ENCODE measurements at regions not wholly inside any gene's neighbourhood (a gene's known extent, or its start where the extent isn't known, plus 50 kb on each side); places are given as distances from the start of the nearest gene placed in this dataset.

DNA sequence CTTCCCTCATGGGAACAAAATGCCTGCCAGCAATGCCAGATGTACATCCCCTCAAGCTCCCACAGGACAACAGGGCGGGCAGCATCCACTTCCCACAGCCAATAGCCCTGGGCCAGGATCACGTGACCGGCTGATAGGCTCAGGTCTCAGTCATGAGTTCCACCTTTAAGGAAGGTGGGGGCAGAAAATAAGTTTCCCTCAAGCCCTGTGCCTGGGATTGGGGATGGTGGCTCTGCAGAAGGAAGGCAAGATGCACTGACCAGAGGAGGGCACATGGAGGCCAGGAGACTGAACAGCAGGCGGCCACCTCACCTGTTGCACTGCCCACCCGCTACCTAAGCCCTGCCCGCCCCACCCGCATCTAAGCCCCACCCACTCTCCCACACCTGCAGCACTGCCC lies 149.1 kb downstream of the BMP7 start:
- TF ChIP-seq CTCF (conservative IDR thresholded peaks at IDR 0.05; ENCODE audit: low read depth, low read length) (no peak), EZH2phosphoT487 (IDR thresholded peaks at IDR 0.05; ENCODE audit: borderline replicate concordance, low read length) (no peak), EZH2 (IDR thresholded peaks at IDR 0.05; ENCODE audit: low read length, unreplicated experiment) (no peak)

Measured in PC-3 (cell line).